GM19397 (cell line): ENCODE measurements at regions not wholly inside any gene's neighbourhood (a gene's known extent, or its start where the extent isn't known, plus 50 kb on each side); places are given as distances from the start of the nearest gene placed in this dataset.
"Not testable (repeated sequence)": the region's sequence is repeated elsewhere in the genome, so short reads cannot be mapped to it uniquely, and the experiment has no call there.

Experiments
- ATAC-seq: cut with Tn5 transposase; IDR thresholded peaks from one replicate; pipeline ENCODE4 v1.9.1; 2021; ENCODE audit warnings: mild to moderate bottlenecking, moderate library complexity; ENCODE audit not compliant: unreplicated experiment

DNA sequence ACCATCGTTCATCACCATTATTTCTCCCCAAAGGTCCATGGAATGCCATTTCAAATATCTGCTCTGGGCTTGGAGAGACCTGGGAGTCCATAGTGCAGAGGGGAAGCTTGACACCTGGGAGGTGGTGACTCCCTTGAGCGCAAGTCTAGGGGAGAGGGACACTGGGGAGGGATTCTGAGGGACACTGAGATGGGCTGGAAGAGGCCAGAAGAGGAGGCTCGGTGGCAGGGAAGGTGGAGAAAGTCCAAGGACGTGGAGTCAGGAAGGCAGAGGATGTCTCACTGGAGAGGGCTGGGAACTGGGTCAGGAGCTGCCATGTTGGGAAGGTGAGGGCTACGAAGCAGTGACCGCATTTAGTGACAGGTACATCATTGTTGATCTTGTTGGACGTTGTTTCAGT, 160.3 kb upstream of the MVB12B start:
- ATAC-seq: no peak

DNA sequence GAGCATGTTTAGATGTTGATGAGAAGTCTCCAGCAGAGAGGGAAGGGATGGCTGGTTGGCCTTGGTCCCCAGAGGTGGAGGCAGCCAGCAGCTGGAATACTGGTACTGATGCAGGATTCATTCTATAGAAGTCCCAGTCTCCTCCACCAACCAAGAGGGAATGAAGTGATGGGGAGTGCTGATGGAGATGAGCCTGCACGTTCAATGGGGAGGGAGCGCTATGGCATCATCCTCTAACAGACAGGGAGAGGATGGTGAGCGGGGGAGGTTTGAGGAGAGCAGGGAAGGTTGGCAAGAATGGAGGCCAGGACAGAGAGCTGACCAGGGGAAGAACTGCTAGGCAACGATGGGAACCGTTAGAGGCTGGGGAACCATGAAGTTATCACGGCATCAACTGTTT, 159.8 kb upstream of the MVB12B start:
- no peak for ATAC-seq

DNA sequence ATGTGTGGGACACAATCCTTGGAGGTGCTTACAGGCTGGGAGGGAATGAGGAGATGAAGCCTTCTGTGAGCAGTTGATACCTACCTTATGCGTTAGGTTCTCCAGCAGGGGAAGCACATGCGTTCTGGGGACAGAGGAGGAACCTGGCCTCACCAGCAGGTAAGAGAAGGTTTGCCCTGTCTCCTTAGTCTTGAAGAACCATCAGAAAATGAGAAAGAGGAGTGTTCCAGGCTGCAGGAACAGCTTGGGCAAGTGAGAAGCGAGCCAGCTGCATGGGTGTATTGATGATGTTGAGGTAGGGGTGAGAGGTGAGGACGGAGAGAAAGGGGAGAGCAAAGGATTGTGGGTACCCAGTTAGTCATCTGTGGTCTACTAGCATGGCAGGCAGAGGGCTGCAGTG, 156.9 kb upstream of the MVB12B start:
- no peak for ATAC-seq

DNA sequence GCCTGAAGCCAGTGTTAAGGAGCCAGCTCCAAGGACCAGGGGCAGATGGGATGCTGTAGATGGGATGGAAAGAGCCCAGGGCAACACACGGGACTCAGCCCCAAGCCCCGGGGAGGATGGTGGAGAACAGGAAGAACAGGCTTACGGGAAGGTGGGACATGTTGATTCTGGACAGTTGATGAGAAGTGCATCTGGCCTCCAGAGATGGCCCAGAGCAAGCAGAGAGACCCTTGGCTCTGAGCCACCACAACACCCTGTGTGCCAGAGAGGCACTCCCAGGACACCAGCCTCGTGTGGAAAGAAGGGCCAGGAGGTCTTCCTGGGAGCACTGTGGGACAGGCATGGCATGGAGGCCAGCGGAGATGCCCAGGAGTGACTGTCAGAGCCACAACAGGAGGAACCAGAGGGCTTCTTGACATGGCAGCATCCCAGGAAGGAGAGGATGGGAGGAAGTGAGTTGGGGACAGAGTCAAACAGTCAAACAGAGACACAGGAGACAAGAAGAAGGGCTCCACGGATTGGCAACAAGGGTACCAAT, 156.3 kb upstream of the MVB12B start:
- ATAC-seq: no peak

DNA sequence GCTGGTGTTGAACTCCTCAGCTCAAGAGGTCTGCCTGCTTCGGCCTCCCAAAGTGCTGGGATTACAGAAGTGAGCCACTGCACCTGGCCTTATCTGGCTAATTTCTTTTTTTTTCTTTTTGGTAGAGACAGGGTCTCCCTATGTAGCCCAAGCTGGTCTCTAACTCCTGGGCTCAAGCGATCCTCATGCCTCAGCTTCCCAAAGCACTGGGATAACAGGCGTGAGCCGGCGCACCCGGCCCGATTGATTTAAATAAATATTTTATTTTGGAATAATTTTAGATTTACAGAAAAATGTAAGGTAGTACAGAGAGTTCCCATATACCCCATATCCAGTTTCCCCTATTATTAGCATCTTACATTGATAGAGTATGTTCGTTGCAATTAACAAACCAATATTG, 155.0 kb upstream of the MVB12B start:
- no peak for ATAC-seq

DNA sequence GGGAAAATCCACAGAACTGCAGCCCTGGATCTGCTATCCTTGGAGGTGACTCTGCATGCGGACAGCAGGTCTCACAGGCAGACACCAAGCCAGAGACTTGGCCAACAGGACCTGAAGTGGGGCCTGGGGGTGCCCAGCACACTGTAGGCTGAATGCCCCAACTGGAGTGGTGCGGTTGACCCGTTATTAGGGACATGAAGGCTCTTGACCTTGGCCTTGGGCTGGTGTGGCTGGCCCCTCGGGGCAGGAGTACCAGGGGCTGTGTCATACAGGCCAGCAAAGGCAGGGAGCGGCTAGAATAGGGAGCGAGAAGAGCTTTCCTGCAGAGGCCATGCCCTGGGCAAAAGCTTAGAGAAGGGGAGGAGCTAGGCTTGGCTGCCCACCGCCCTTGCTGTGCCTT, 153.2 kb upstream of the MVB12B start:
- ATAC-seq: no peak

DNA sequence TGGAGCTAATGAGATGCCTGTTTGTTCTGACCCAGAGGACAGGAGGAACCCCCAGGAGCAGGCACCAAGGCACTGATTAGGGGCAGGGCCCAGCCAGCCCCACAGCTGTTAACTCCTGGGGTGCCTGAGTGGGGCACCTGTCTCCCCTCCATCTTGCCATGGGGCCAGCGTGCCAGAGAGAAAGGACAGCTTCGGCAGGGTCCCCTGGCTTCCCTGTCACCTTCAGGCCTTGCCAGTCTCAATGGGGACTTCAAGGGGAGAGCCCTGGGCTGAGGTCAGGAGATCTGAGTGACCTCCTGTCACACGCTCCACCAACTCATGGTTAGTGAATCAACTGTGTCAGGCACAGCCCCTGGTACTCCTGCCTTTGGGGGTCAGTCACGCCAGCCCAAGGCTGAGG, 152.7 kb upstream of the MVB12B start:
- ATAC-seq: no peak

DNA sequence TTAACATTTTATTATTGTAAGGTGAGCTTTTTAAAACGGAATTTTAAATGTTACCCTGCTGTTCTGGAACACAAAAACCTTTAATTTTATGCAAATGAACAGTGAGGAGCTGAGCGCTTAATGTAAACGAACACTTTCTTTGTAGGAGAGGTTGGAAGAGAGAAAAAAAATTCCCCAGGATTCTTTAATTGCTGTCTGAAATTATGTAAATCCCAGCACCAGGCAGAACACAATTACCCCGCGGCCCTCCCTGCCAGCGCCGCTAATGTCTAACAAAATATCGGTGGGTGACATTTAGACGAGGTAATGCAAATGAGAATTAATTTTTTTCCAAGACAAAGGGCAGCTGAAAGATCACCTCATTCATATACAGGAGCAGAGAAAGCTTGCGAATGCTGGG, 143.4 kb upstream of the MVB12B start:
- ATAC-seq: no peak

DNA sequence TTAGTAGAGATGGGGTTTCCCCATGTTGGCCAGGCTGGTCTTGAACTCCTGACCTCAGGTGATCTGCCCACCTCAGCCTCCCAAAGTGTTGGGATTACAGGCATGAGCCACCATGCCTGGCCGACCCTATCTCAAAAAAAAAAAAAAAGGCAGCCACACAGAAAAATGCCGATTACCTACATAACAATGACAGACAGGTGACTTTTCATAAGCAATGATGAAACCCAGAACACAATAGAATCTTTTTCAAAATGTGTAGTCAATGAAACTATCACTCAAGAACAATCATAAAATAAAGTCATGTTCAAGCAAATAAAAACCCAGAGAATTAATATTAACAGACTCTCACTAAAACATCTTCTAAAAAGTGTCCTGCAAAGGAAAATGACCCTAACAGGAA, 135.6 kb upstream of the MVB12B start:
- not testable (repeated sequence) for ATAC-seq

DNA sequence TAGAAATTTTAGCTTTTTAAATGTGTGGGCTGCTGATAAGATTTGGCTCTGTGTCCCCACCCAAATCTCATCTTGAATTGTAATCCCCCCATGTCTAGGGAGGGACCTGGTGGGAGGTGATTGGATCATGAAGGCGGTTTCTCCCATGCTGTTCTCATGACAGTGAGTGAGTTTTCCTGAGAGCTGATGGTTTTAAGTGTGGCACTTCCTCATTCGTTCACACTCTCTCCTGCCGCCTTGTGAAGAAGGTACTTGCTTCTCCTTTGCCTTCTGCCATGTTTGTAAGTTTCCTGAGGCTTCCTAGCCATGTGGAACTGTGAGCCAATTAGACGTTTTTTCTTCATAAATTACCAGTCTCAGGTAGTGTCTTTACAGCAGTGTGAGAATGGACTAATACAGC, 127.8 kb upstream of the MVB12B start:
- no peak for ATAC-seq

DNA sequence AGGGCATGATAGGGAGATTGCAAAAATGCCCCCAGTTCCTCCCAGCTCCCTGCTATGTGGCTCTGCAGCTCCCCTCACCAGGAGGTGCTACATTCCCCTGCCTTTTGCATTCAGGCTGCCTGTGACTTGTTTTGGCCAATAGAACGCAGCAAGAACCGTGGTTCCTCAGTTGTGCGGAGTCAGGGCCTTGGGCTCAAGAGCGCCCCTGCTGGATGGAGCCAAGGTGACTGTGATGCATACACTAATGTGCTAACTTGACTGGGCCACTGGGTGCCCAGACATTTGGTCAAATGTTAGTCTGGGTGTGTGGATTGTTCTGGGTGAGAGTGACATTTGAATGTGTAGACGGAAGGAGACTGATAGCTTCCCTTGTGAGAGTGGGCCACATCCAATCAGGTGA, 123.3 kb upstream of the MVB12B start:
- ATAC-seq: no peak

DNA sequence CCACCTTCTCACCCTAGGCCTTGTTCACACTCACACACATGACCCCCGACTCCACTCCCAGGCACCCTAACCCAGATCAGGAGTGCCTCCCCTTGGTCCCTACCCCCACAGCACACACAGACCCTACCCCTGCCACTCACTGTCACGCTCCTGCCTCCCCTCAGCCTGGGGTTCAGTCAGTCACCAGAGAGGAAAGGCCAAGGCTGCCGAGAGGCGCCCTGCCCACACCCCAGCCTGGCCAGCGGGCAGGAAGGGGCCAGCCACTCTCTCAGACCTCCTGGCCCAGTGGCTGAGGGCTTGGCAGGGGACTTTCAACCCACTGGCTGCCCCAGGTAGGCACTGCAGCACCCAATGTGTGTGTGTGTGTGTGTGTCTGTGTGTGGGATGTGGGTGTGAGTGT, 122.4 kb upstream of the MVB12B start:
- no peak for ATAC-seq

DNA sequence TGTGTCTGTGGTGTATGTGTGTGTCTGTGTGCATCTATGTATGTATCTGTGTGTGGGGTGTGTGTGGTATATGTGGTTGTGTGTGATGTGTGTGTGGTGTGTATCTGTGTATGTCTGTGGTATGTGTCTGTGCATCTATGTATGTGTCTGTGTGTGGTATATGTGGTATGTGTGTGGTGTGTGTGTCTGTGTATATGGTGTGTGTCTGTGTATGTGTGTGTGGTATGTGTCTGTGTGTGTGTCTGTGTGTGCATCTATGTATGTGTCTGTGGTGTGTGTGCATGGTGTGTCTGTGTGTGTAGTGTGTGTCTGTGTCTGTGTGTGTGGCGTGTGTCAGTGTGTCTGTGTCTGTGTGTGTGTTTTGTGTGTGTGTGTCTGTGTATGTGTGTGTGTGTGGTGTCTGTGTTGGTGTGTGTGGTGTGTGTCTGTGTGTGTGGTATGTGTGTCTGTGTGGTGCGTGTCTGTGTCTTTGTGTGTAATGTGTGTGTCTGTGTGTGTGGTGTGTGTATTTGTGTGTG, 121.9 kb upstream of the MVB12B start:
- no peak for ATAC-seq

DNA sequence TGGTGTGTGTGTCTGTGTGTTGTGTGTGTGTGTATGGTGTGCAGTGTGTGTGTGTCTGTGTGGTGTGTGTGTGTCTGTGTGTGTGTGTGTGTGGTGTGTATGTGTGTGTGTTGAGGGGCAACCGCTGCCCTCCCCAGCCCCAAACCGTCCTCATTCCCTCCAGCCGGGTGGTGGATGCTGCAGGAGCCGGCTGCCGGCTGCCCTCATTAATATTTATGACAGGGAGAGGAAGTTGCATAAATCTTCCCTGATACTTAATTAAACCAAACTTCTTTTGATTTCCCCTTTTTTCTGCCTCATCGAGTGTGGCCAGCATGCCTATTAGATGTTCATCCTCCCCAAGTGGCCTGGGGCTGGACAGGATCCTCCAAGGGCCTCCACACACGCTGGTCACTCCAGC, 121.4 kb upstream of the MVB12B start:
- no peak for ATAC-seq

DNA sequence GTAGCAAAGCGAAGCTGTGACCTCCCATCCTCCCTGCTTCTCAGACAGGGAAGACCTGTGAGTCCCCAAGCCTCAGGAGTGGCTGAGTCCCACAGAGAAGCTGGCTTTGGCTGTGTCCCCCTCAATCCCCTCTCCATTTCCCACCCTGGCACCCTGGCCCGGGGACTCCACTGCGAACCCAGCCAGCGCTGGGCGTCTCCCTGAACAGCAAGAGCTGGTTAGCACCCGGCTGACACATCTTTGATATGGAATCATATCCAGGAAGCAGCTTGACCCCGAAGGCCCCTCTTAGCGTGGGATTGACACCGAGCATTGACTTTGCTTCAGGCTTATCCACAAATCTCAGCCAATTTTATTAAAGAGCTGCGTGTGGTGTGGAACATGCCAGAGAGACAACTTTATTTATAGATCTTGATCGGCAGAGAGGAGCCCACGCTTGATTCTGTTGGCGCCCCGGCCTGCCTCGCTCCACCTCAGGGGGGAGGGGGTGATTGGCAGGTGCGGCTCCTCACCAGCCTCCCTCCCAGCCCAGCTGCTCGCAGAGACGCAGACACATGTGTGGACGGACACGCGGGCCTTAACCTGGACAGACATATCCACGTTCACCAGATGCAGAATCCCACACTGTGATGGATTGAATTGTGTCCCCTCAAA, 120.7 kb upstream of the MVB12B start:
- ATAC-seq: no peak

DNA sequence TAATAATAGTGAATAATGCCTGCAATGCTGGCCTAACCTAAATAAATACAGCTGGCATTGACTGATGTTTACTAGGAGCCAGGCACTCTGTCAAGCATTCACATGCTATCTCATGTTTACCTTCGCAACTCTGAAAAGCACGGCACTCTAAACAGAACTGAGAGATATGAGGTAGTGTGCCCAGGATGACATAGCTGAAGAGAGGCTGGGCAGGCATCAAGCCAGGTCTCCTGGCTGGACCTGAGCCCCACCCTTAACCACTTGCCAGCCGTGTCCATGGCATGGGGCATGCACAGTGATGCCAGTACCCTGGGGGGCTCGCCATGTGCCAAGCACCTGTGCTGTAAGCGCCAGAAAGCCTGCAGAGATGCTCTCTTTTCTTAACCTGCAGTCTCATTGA, 119.4 kb upstream of the MVB12B start:
- ATAC-seq: no peak

DNA sequence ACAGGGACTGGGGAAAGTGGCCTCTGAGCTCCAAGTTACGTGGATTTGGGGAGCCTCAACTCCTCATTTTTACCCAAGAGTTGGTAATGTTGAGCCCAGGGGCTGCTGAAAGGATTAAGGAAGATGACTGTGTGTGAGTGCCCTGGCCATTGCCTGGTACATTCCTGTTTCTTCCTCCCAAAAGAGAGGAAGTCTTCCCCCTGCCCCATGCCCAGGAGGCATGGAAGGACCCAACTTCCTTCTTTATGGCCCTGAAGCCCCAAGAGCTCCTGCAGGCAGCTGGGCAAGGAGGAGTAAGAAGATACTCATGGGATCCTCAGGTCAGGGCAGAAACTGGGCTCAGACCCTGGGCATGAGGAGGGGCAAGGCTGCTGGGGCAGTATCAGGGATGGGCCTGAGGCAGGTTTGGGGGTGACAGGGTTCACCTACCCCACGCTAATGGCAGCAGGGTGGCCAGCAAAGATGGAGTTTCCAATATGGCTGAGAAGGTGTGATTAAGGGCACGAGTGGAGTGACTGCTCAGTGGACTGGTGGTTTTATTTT, 118.3 kb upstream of the MVB12B start:
- no peak for ATAC-seq

DNA sequence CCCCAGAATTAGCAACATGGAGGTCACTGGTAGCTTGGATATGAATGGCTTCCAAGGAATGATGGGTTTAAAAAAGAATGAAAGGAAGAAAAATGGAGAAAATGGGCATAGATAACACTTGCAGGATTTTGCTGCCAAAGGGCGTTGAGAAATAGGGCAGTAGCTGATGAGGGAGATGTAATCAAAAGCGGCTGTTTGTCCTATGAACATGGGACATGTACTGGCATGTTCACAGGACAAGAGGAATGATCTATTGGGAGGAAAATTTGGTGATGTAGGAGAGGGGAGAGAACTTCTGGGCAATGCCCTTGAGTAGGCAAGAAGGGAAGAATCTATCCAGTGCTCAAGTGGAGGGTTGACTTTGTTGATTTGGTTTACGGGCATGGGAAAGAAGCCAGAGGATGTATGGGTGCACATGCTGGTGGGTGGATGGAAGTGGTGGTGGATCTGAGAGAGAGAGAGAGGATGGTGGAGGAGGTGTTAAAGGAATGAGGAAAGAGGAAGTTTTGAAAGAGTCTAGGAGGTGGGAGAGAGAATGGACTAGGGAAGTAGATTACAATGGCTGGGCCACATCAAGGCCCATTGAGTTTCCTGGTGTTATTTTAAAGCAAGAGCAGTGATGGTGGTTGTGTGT, 115.1 kb upstream of the MVB12B start:
- ATAC-seq: no peak

DNA sequence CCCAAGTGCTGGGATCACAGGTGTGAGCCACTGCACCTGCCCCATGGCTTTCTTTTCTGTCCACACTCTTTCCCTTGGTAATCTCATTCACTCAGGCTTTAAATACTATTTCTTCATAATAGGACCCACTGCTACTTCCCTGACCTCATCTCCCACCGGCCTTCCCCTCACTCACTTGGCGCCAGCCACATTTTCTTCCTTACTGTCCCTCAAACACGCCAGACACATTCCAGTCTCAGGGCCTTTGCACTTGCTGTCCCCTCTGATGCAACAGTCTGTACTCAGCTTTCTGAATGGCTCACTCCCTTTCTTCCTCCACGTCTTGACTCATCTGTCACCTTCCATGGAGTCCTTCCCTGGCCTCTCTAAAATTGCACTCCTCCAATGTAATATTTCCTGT, 111.1 kb upstream of the MVB12B start:
- no peak for ATAC-seq

DNA sequence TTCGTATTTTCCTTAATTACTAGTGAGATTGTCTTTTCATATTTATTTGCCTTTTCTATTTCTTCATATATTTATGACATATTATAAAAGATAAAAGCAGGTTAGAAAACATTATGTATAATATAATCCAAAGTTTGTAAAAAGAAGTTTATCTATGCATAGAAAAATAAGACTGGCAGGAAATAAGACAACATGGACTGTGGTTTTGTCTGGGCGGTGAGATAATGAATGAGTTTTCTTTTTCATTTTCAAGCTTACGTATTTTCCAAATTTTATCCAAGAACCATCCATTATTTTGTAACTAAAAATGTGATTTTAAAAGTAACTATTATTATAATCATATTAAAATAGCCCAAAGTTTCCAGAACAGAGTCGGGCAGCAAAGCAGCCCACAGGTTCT, 109.8 kb upstream of the MVB12B start:
- no peak for ATAC-seq

DNA sequence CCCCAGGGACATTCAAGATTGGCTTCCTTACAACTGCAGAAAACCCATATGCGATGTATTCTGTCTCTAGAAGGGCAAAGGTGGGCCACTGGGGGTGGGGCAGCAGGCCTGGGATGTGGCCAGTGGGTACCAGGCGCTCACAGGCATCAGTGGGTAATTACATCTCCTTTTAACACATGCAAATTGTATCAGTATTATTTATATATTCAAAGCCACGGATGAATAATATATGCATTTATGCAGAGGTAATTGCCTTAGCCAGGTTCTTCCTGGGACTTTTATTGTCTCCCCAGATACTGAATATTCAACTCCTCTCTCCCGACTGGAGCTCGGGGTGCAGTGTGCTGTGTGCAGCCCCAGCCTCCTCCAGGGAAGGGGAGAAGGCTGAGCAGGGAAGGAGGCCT, 109.4 kb upstream of the MVB12B start:
- ATAC-seq: no peak

DNA sequence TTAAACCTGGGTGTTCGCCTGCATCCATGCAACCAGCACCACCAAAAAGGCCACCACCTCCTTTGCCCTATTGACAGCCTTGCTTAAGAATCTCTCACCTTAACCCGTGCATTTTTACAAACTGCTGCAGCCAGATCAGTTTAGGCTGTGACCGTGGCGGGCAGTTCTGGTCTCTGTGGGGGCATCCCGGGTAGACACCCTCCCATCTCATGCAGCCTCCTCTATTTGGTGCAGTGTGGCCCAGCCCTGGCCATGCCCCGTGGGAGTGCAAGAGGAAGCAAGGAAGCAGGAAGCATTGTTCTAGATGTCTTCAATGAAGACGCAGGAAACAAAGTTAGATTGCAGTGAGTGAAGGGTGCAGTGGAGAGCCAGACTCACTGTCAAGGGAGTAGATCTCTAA, 108.8 kb upstream of the MVB12B start:
- no peak for ATAC-seq
